HAP-1 (cell line): ENCODE measurements at regions not wholly inside any gene's neighbourhood (a gene's known extent, or its start where the extent isn't known, plus 50 kb on each side); places are given as distances from the start of the nearest gene placed in this dataset.
A peak's percentile ranks its signal among the peaks of the same experiment; 100 is the strongest.
"Not testable (repeated sequence)": the region's sequence is repeated elsewhere in the genome, so short reads cannot be mapped to it uniquely, and the experiment has no call there.

Source experiments
- DNase-seq, 2 experiments: peaks; one replicate each; pipeline ENCODE4 v3.0.0-alpha.2; 2016 to 2020; ENCODE audit warnings: low spot score in 2 of 2
- H3K27me3 ChIP-seq: fragments of 250-450 bp; sonication (Bioruptor Pico); 2 replicates; pipeline ENCODE4 v1.5.1; 2020; ENCODE audit warnings: low read depth, mild to moderate bottlenecking, moderate library complexity
- H3K36me3 ChIP-seq: fragments of 250-450 bp; sonication (Bioruptor Pico); replicated peaks from 2 replicates; pipeline ENCODE4 v1.5.1; 2020; ENCODE audit warnings: mild to moderate bottlenecking
- H3K4me1 ChIP-seq: fragments of 250-450 bp; sonication (Bioruptor Pico); 2 replicates; pipeline ENCODE4 v1.5.1; 2020; ENCODE audit warnings: mild to moderate bottlenecking
- H3K4me3 ChIP-seq: fragments of 250-450 bp; sonication (Bioruptor Pico); 2 replicates; pipeline ENCODE4 v1.5.1; 2020; ENCODE audit warnings: mild to moderate bottlenecking, moderate library complexity
- H3K9me3 ChIP-seq: fragments of 250-450 bp; sonication (Bioruptor Pico); 2 replicates; pipeline ENCODE4 v1.5.1; 2020; ENCODE audit warnings: mild to moderate bottlenecking, moderate library complexity
- in situ Hi-C: fragments of 300-500 bp; cut with MboI; formaldehyde crosslinking; loops from 3 replicates; pipeline ENCODE4 v1.14.3; 2020; ENCODE audit warnings: low sequenced_read_pairs, inconsistent platforms, mixed read lengths

DNA sequence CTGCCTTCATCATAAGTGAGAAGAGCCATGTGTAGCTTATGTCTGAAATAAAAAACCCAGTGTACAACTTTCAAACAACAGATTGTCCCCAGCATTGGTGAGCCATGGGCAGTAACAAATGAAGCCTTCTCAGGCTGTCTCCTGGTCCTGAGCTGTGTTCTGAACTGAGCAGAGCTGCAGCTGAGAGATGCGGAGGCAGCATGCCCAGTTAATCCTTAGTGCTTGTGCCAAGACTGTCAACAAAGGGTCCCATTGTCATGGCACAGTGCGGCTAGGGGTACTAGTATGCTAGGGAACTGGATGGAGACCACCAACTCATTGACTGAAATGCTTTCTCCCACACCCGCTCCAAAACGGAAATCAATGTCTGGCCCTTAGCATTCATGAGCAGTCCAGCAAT lies 154.3 kb downstream of the RMST start:
- no peaks in the 10 kb centered on the region for H3K9me3 ChIP-seq
- H3K36me3 ChIP-seq = no peaks in the 10 kb centered on the region
- in situ Hi-C loops = no loop called here
- H3K4me1 ChIP-seq = no peaks in the 10 kb centered on the region
- DNase-seq = no peak
- no peak overlapping the region for H3K4me3 ChIP-seq
- H3K27me3 ChIP-seq = no peaks in the 10 kb centered on the region

GRCh38 chr12:97628962-97629361 lies 166.4 kb downstream of the RMST start:
- in situ Hi-C loops = no loop called here
- Histone ChIP-seq H3K9me3 (no peaks in the 10 kb centered on the region), H3K4me3 (no peak overlapping the region), H3K36me3 (no peaks in the 10 kb centered on the region), H3K27me3 (no peaks in the 10 kb centered on the region), H3K4me1 (no peaks in the 10 kb centered on the region)
- DNase-seq = no peak

GRCh38 chr12:97629382-97629781 lies 166.8 kb downstream of the RMST start:
- Histone ChIP-seq H3K4me3 (no peak overlapping the region), H3K36me3 (no peaks in the 10 kb centered on the region), H3K9me3 (no peaks in the 10 kb centered on the region), H3K4me1 (no peaks in the 10 kb centered on the region), H3K27me3 (no peaks in the 10 kb centered on the region)
- no peak for DNase-seq
- in situ Hi-C loops = no loop called here

- no peak for DNase-seq
- Histone ChIP-seq H3K4me1 (no peaks in the 10 kb centered on the region), H3K36me3 (no peaks in the 10 kb centered on the region), H3K9me3 (no peaks in the 10 kb centered on the region), H3K27me3 (no peaks in the 10 kb centered on the region), H3K4me3 (no peak overlapping the region)
- in situ Hi-C loops = no loop called here
Measured at GRCh38 chr12:97630356-97630755, 167.8 kb downstream of the RMST start.

DNA sequence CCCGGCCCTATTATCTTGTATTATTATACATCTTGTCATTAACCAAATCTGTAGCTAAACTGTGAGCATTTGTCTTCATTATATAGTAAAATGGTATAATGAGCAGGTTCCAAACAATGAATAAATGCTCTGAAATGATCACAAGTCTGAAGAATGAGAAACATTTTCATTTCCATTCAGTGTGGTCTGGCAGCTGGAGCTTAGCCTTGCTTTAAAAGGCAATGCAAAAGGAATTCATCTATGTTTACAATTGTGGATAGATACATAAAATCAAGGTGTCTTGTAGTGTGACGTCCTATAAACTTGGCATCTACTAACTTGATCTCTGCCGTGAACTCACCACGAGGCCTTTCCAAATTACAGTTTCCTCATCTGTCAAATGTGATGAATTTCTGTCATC lies 168.3 kb downstream of the RMST start:
- Histone ChIP-seq H3K4me3 (no peak overlapping the region), H3K4me1 (no peaks in the 10 kb centered on the region), H3K9me3 (no peaks in the 10 kb centered on the region), H3K36me3 (no peaks in the 10 kb centered on the region), H3K27me3 (no peaks in the 10 kb centered on the region)
- DNase-seq = no peak
- in situ Hi-C loops = no loop called here

DNA sequence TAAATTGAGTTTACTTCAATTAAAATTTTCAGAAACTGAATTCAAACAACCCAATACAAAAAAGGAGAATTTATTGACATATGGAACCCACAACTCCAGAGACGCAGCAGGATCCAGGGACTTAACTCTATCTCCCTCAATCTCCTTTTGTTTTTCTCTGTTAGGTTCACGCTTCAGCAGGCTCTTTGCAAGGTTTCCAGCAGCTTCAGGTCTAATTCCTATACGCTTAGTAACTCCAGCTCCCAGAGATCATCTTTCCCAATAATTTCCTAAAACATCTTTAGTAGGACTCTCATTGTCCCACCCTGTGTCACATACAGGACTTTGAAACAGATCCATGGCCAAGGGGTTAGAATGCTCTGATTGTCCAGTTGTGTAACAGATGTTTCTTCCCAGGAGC lies 175.2 kb downstream of the RMST start:
- DNase-seq = no peak
- Histone ChIP-seq H3K36me3 (no peaks in the 10 kb centered on the region), H3K4me3 (no peak overlapping the region), H3K4me1 (0 out of 2 replicates have a peak, but pooled peaks cover 3% of the 10 kb centered on the region), H3K27me3 (no peaks in the 10 kb centered on the region), H3K9me3 (no peaks in the 10 kb centered on the region)
- in situ Hi-C loops = no loop called here

DNA sequence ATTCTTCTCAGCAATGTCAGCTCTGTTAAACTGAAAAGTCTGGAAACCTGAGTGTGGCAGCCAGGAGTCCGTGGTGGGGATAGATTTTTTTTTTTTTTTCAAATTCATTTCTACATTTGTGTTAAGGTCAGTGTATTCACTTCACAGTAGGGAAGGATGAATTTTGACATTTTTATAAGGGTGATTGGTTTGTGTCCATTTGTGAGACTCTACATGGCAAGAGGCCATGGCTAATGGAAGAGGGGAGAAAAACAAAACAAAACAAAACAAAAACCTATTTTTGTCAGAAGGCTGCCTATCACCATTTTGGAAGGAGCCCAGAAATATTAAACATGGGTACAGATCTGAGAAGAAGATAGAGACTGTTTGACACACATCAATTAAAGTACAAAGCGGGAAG lies 176.1 kb downstream of the RMST start:
- Histone ChIP-seq H3K4me1 (0 out of 2 replicates have a peak, but pooled peaks cover 3% of the 10 kb centered on the region), H3K4me3 (no peak overlapping the region), H3K9me3 (no peaks in the 10 kb centered on the region), H3K27me3 (no peaks in the 10 kb centered on the region), H3K36me3 (no peaks in the 10 kb centered on the region)
- in situ Hi-C loops = no loop called here
- no peak for DNase-seq

DNA sequence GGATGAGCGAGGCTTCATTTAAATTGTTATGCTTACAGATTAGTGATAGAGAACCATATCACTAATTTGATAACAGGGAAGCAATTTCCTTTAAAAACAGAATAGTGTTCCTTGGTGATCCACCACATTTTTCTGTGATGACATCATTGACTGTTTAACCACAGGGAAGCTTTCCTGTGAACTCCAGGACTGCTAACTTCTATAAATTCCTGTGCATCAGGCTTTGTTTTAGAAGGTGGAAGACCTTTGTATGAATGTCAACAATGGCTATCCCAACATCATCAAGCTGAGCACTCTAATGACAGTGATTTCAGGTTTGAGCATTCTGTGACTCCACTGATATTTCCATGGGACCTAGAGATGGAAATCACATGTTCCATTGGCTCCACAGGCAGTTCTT lies 177.1 kb downstream of the RMST start:
- H3K9me3 ChIP-seq = no peaks in the 10 kb centered on the region
- H3K27me3 ChIP-seq = no peaks in the 10 kb centered on the region
- DNase-seq = no peak
- no peak overlapping the region for H3K4me3 ChIP-seq
- 0 out of 2 replicates have a peak, but pooled peaks cover 3% of the 10 kb centered on the region for H3K4me1 ChIP-seq
- in situ Hi-C loops = no loop called here
- no peaks in the 10 kb centered on the region for H3K36me3 ChIP-seq

- Histone ChIP-seq H3K9me3 (no peaks in the 10 kb centered on the region), H3K36me3 (no peaks in the 10 kb centered on the region), H3K27me3 (no peaks in the 10 kb centered on the region), H3K4me3 (no peak overlapping the region), H3K4me1 (0 out of 2 replicates have a peak, but pooled peaks cover 3% of the 10 kb centered on the region)
- no peak for DNase-seq
- in situ Hi-C loops = no loop called here
Measured at GRCh38 chr12:97640826-97641225, 178.2 kb downstream of the RMST start.

DNA sequence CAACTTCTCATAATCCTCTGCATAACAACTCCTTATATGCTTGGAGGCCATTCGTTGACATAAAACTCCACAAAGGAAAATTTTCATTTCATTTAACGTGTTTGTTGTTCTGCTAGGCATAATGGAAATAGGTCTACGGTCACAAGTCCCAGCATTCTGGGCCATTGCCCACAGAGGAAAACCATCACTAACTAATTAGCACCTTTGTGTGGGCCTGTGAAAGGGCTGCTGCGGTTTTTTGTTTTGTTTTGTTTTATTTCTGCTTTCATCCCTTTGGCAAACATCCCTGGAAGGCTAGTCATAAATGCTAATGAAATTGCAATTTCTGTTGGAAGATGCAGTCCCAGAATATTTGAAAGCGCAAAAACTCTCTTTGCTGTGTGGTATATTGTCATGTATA lies 180.3 kb downstream of the RMST start:
- 0 out of 2 replicates have a peak, but pooled peaks cover 3% of the 10 kb centered on the region for H3K4me1 ChIP-seq
- H3K27me3 ChIP-seq = no peaks in the 10 kb centered on the region
- DNase-seq = peak in 1 of 2 experiments; percentile 6
- H3K9me3 ChIP-seq = no peaks in the 10 kb centered on the region
- H3K36me3 ChIP-seq = no peaks in the 10 kb centered on the region
- no peak overlapping the region for H3K4me3 ChIP-seq
- in situ Hi-C loops = no loop called here

- in situ Hi-C loops = no loop called here
- Histone ChIP-seq H3K9me3 (no peaks in the 10 kb centered on the region), H3K4me3 (no peak overlapping the region), H3K4me1 (0 out of 2 replicates have a peak, but pooled peaks cover 3% of the 10 kb centered on the region), H3K36me3 (no peaks in the 10 kb centered on the region), H3K27me3 (no peaks in the 10 kb centered on the region)
- no peak for DNase-seq
Measured at GRCh38 chr12:97643924-97644323, 181.3 kb downstream of the RMST start.

DNA sequence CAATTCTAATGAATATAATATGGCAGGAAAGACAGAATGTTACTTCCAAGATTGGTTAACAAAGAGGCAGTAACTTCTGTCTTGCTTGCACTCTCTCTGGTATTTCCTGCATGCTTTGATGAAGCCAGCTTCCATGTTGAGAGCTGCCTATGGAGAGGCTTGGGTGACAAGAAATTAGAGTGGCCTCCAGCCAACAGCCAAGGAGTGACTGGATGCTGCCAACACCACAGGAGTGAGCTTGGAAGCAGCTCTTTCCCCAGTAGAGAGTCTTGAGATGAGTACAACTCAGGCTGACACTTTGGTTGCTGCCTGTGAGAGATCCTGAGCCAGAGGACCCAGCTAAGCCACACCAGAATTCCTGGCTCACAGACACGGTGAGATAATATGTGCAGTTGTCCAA lies 183.1 kb downstream of the RMST start:
- no peak overlapping the region for H3K4me3 ChIP-seq
- H3K9me3 ChIP-seq = no peaks in the 10 kb centered on the region
- no peaks in the 10 kb centered on the region for H3K27me3 ChIP-seq
- 0 out of 2 replicates have a peak, but pooled peaks cover 3% of the 10 kb centered on the region for H3K4me1 ChIP-seq
- in situ Hi-C loops = no loop called here
- DNase-seq = no peak
- no peaks in the 10 kb centered on the region for H3K36me3 ChIP-seq

GRCh38 chr12:97647142-97647541 lies 184.5 kb downstream of the RMST start:
- in situ Hi-C loops = no loop called here
- DNase-seq = no peak

DNA sequence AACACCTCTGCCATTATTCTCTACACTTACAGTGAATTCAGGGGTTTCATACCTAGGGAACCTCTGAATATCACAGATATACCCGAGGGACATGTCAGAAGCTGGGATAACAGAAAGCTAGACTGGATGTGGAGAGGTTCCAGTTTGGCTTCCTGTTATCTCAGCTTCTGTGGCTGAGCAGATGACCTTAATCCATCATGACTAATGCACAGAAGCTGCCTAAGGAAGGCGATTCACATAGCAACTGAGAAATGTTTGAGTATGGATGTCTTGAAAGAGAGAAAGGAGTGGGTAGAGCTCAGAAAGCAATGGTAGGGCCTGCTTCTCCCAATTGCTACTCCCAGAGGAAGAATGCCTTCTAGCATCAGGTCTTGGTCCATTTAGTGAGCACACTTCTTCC lies 187.6 kb downstream of the RMST start:
- no peak for DNase-seq
- in situ Hi-C loops = no loop called here
- no peaks in the 10 kb centered on the region for H3K4me1 ChIP-seq
- no peaks in the 10 kb centered on the region for H3K9me3 ChIP-seq
- no peaks in the 10 kb centered on the region for H3K27me3 ChIP-seq
- no peaks in the 10 kb centered on the region for H3K36me3 ChIP-seq
- H3K4me3 ChIP-seq = no peak overlapping the region

More at GRCh38 chr12:97647142-97647541, 184.5 kb downstream of the RMST start:
- H3K4me3 ChIP-seq = no peak overlapping the region
- H3K36me3 ChIP-seq = no peaks in the 10 kb centered on the region
- no peaks in the 10 kb centered on the region for H3K9me3 ChIP-seq
- H3K27me3 ChIP-seq = no peaks in the 10 kb centered on the region
- 0 out of 2 replicates have a peak, but pooled peaks cover 3% of the 10 kb centered on the region for H3K4me1 ChIP-seq

DNA sequence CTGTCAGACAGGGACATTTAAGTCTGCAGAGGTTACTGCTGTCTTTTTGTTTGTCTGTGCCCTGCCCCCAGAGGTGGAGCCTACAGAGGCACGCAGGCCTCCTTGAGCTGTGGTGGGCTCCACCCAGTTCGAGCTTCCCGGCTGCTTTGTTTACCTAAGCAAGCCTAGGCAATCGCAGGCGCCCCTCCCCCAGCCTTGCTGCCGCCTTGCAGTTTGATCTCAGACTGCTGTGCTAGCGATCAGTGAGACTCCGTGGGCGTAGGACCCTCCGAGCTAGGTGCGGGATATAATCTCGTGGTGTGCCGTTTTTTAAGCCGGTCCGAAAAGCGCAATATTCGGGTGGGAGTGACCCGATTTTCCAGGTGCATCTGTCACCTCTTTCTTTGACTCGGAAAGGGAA lies 193.9 kb downstream of the RMST start:
- H3K4me3 ChIP-seq, H3K9me3 ChIP-seq, in situ Hi-C loops, H3K4me1 ChIP-seq, H3K27me3 ChIP-seq, H3K36me3 ChIP-seq: not testable (repeated sequence)
- peak in 1 of 2 experiments; percentile 32 for DNase-seq
